ENCODE measurements at regions not wholly inside any gene's neighbourhood (a gene's known extent, or its start where the extent isn't known, plus 50 kb on each side); places are given as distances from the start of the nearest gene placed in this dataset.

DNA sequence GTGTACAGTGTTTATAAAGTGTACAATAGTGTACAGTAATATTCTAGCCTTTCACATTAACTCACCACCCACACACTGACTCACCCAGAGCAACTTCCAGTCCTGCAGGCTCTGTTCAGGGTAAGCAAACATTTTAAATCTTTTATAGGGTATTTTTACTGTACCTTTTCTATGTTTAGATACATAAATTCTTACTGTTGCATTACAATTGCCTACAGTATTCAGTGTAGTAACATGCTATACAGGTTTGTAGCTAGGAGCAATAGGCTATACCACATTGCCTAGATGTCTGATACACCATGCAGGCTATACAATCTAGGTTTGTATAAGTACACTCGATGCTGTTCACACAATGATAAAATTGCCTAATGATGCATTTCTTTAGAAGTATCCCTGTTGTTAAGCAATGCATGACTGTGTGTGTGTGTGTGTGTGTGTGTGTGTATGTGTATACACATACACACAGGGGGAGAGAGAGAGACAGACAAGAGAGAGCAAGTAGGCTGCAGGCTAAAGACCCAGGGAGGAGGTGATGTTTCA, 72.5 kb upstream of the PRR23C start:
- H3K9ac ChIP-seq (ENCODE audit: insufficient read length, low read depth): no peak overlapping the region
- DNase-seq (ENCODE audit: low read depth, low spot score): no peak
- TF ChIP-seq ZNF274 (IDR thresholded peaks at IDR 0.05; ENCODE audit: low read depth, low read length) (no peak), SUZ12 (IDR thresholded peaks at IDR 0.05; ENCODE audit: extremely low read depth, insufficient read depth, insufficient read length) (no peak), YY1 (IDR thresholded peaks at IDR 0.05; ENCODE audit: insufficient read depth, insufficient read length) (no peak)
- peaks cover 11% of the 10 kb centered on the region for H3K4me1 ChIP-seq (ENCODE audit: insufficient read depth, insufficient read length)
- no peaks in the 10 kb centered on the region for H3K36me3 ChIP-seq (ENCODE audit: insufficient read depth, insufficient read length, low read length)
- H3K27me3 ChIP-seq (ENCODE audit: insufficient read depth, insufficient read length): peaks cover 2% of the 10 kb centered on the region
- H3K4me3 ChIP-seq (ENCODE audit: insufficient read length, low read depth): no peak overlapping the region
- no peaks in the 10 kb centered on the region for H3K9me3 ChIP-seq (ENCODE audit: insufficient read depth, low read length)

- Histone ChIP-seq H3K4me1 (ENCODE audit: insufficient read depth, insufficient read length) (peaks cover 11% of the 10 kb centered on the region), H3K36me3 (ENCODE audit: insufficient read depth, insufficient read length, low read length) (no peaks in the 10 kb centered on the region), H3K9me3 (ENCODE audit: insufficient read depth, low read length) (no peaks in the 10 kb centered on the region), H3K9ac (ENCODE audit: insufficient read length, low read depth) (no peak overlapping the region), H3K27me3 (ENCODE audit: insufficient read depth, insufficient read length) (no peaks in the 10 kb centered on the region), H3K4me3 (ENCODE audit: insufficient read length, low read depth) (no peak overlapping the region)
- TF ChIP-seq YY1 (IDR thresholded peaks at IDR 0.05; ENCODE audit: insufficient read depth, insufficient read length): no peak
- no peak for TF ChIP-seq SUZ12 (IDR thresholded peaks at IDR 0.05; ENCODE audit: extremely low read depth, insufficient read depth, insufficient read length)
- TF ChIP-seq ZNF274 (IDR thresholded peaks at IDR 0.05; ENCODE audit: low read depth, low read length): no peak
- no peak for DNase-seq (ENCODE audit: low read depth, low spot score)
Measured at GRCh38 chr3:139117883-139118760, 73.4 kb upstream of the PRR23C start.

- H3K4me1 ChIP-seq (ENCODE audit: insufficient read depth, insufficient read length): peaks cover 11% of the 10 kb centered on the region
- H3K9me3 ChIP-seq (ENCODE audit: insufficient read depth, low read length): no peaks in the 10 kb centered on the region
- no peak for DNase-seq (ENCODE audit: low read depth, low spot score)
- TF ChIP-seq SUZ12 (IDR thresholded peaks at IDR 0.05; ENCODE audit: extremely low read depth, insufficient read depth, insufficient read length): no peak
- no peak for TF ChIP-seq YY1 (IDR thresholded peaks at IDR 0.05; ENCODE audit: insufficient read depth, insufficient read length)
- no peak for TF ChIP-seq ZNF274 (IDR thresholded peaks at IDR 0.05; ENCODE audit: low read depth, low read length)
- no peaks in the 10 kb centered on the region for H3K36me3 ChIP-seq (ENCODE audit: insufficient read depth, insufficient read length, low read length)
- no peak overlapping the region for H3K9ac ChIP-seq (ENCODE audit: insufficient read length, low read depth)
- H3K27me3 ChIP-seq (ENCODE audit: insufficient read depth, insufficient read length): no peaks in the 10 kb centered on the region
- no peak overlapping the region for H3K4me3 ChIP-seq (ENCODE audit: insufficient read length, low read depth)
Measured at GRCh38 chr3:139118835-139119234, 74.1 kb upstream of the PRR23C start.

- H3K4me3 ChIP-seq (ENCODE audit: insufficient read length, low read depth): no peak overlapping the region
- TF ChIP-seq ZNF274 (IDR thresholded peaks at IDR 0.05; ENCODE audit: low read depth, low read length): no peak
- TF ChIP-seq YY1 (IDR thresholded peaks at IDR 0.05; ENCODE audit: insufficient read depth, insufficient read length): no peak
- TF ChIP-seq SUZ12 (IDR thresholded peaks at IDR 0.05; ENCODE audit: extremely low read depth, insufficient read depth, insufficient read length): no peak
- DNase-seq (ENCODE audit: low read depth, low spot score): no peak
- no peaks in the 10 kb centered on the region for H3K9me3 ChIP-seq (ENCODE audit: insufficient read depth, low read length)
- peaks cover 11% of the 10 kb centered on the region for H3K4me1 ChIP-seq (ENCODE audit: insufficient read depth, insufficient read length)
- no peak overlapping the region for H3K9ac ChIP-seq (ENCODE audit: insufficient read length, low read depth)
- H3K36me3 ChIP-seq (ENCODE audit: insufficient read depth, insufficient read length, low read length): no peaks in the 10 kb centered on the region
- no peaks in the 10 kb centered on the region for H3K27me3 ChIP-seq (ENCODE audit: insufficient read depth, insufficient read length)
Measured at GRCh38 chr3:139119331-139120025, 74.8 kb upstream of the PRR23C start.

DNA sequence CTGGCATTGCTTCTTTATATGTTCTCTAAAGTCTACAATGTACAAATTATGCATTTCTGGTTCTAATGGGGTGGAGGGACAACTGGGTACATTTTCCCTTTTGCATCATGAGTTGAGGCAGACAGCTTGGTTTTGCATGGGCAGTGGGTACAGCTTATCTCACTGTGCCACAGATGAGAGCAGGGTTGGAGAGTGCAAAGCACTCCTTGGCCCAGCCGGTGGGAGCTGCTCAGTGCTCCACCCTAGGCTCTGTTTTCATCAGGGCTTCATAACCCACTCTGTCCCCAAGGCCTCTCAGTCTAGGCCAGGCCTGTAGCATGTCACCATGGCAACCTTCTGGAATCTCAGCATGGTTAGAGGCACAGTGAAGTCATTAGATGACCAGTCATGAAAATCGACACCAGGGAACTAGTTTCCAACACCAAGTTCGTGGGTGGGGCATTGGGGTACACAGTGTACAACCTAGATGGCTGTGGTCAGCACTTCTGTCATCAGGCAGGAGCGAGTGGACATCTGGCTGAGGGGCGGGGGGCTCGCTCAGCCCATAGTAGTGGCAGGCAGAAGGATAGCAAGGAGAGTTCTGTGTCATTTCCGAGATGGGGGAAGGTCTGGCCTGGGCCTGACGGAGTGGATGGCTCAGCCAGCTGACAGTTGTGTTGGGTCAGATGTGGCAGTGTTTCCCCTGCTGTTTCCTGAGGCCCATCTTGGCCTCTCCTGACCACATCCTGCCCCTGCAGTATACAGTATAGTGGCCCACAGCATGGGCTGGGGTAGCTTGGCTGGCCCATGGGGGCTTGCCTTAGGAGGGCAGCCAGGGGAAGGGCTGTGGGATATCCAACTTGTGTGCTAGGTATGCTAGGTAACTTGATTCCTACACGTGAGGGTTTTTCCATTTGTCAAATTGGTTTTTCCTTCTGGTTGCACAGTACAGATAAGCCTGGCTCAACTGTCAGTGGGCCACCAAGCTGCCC, 75.7 kb upstream of the PRR23C start:
- no peaks in the 10 kb centered on the region for H3K27me3 ChIP-seq (ENCODE audit: insufficient read depth, insufficient read length)
- no peaks in the 10 kb centered on the region for H3K36me3 ChIP-seq (ENCODE audit: insufficient read depth, insufficient read length, low read length)
- TF ChIP-seq ZNF274 (IDR thresholded peaks at IDR 0.05; ENCODE audit: low read depth, low read length) (no peak), SUZ12 (IDR thresholded peaks at IDR 0.05; ENCODE audit: extremely low read depth, insufficient read depth, insufficient read length) (no peak), YY1 (IDR thresholded peaks at IDR 0.05; ENCODE audit: insufficient read depth, insufficient read length) (no peak)
- H3K4me3 ChIP-seq (ENCODE audit: insufficient read length, low read depth): no peak overlapping the region
- no peak overlapping the region for H3K9ac ChIP-seq (ENCODE audit: insufficient read length, low read depth)
- DNase-seq (ENCODE audit: low read depth, low spot score): no peak
- no peaks in the 10 kb centered on the region for H3K9me3 ChIP-seq (ENCODE audit: insufficient read depth, low read length)
- H3K4me1 ChIP-seq (ENCODE audit: insufficient read depth, insufficient read length): peaks cover 11% of the 10 kb centered on the region

DNA sequence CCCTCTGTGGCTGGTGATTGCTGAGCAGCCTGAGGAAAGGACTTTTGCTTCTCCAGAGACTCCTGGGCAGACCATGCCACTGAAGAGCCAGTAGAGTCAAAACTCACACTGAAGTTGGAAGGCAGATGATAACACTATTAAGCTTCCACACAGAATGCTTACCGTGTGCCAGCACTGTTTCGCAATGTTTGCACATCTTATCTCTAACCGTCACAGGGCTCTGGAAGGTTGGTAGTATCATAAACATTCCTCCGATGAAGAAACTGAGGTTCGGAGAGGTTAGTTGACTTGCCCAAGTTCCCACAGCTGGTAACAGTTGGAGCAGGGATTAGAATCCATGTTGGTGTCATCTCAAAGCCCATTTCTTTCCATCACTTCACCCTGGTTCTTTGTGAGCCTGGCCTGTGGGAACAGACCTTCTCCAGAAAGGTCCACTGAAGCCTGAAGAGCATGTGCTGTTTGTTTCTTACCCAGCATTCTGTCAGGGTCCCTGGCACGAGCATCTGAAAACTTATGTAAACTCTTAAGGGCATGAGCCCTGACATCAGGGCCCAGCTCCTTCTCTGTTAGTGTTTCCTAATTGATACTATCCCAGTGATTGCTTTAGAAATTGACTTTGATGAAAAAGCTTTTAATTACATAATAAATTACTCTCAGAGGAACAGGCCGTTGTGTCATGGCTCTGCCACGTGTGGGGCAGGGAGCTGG, 77.0 kb upstream of the PRR23C start:
- H3K27me3 ChIP-seq (ENCODE audit: insufficient read depth, insufficient read length): no peaks in the 10 kb centered on the region
- H3K9me3 ChIP-seq (ENCODE audit: insufficient read depth, low read length): no peaks in the 10 kb centered on the region
- no peak for DNase-seq (ENCODE audit: low read depth, low spot score)
- no peak overlapping the region for H3K4me3 ChIP-seq (ENCODE audit: insufficient read length, low read depth)
- H3K36me3 ChIP-seq (ENCODE audit: insufficient read depth, insufficient read length, low read length): no peaks in the 10 kb centered on the region
- H3K9ac ChIP-seq (ENCODE audit: insufficient read length, low read depth): no peak overlapping the region
- TF ChIP-seq SUZ12 (IDR thresholded peaks at IDR 0.05; ENCODE audit: extremely low read depth, insufficient read depth, insufficient read length) (no peak), ZNF274 (IDR thresholded peaks at IDR 0.05; ENCODE audit: low read depth, low read length) (no peak), YY1 (IDR thresholded peaks at IDR 0.05; ENCODE audit: insufficient read depth, insufficient read length) (no peak)
- peaks cover 11% of the 10 kb centered on the region for H3K4me1 ChIP-seq (ENCODE audit: insufficient read depth, insufficient read length)
